Activated T-cell treated with anti-CD3 and anti-CD28 coated beads, Interleukin-2, amount 50 U/mL, for 4 hours (primary cell): ENCODE measurements at regions not wholly inside any gene's neighbourhood (a gene's known extent, or its start where the extent isn't known, plus 50 kb on each side); places are given as distances from the start of the nearest gene placed in this dataset.

ENCODE experiments used
- ATAC-seq, 2 donors: fragments of 200-7000 bp; cut with Tn5 transposase; one replicate each; pipeline ENCODE4 v1.10.0; 2021
- DNase-seq: peaks from one replicate; pipeline ENCODE4 v3.0.0-alpha.2; 2020
- H3K27me3 Mint-ChIP-seq: one replicate; pipeline ENCODE4 v1.8.0; 2021; ENCODE audit warnings: low read depth, mixed read lengths
- H3K36me3 Mint-ChIP-seq: one replicate; pipeline ENCODE4 v1.8.0; 2022; ENCODE audit warnings: mixed read lengths; ENCODE audit not compliant: insufficient read depth
- H3K4me1 Mint-ChIP-seq: one replicate; pipeline ENCODE4 v1.8.0; 2021; ENCODE audit warnings: low read depth, mixed read lengths
- H3K4me3 Mint-ChIP-seq: one replicate; pipeline ENCODE4 v1.8.0; 2021; ENCODE audit warnings: mild to moderate bottlenecking, moderate library complexity, mixed read lengths
- H3K9me3 Mint-ChIP-seq: one replicate; pipeline ENCODE4 v1.8.0; 2021; ENCODE audit warnings: mixed read lengths

- no peaks in the 10 kb centered on the region for H3K4me1 Mint-ChIP-seq
- no peaks in the 10 kb centered on the region for H3K27me3 Mint-ChIP-seq
- no peak overlapping the region for H3K4me3 Mint-ChIP-seq
- no peaks in the 10 kb centered on the region for H3K9me3 Mint-ChIP-seq
- no peak for DNase-seq
- no peaks in the 10 kb centered on the region for H3K36me3 Mint-ChIP-seq
- ATAC-seq = no peak
These were observed 729.1 kb downstream of the TNS3 start for GRCh38 chr7:46852795-46853194.

DNA sequence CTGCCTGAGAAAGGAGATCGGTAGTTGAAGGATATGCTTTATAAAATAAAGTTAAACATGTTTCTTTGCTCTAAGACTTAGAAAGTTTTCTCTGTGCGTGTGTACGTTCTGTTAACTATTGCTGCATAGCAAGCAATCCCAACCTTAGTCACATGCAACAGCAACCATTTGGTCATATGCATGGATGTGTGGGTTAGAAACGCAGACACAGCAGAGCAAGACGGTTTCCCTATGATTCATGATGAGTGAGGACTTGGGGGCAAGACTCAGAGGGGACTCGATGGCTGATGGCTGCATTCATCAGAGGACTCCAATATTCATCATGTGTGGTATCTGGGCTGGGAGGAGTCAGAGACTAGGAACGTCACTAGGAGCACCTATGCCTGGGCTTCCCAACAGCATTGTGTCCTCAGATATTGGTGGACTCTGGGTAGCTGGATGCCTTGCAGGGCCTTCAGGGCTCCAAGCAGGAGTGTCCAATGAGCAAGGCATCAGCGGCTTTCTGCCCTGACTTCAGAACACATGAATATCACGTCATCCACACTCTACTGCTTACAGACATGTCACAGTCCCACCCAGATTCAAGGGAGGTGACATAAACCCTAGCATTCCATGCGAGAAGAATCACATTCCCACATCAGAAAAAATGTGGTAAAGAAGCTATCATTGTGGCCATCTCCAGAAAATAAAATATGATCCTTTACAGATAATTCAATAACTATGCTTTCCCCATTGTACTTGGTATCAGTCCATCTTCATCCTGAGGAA, 731.2 kb downstream of the TNS3 start:
- H3K27me3 Mint-ChIP-seq = no peaks in the 10 kb centered on the region
- H3K4me1 Mint-ChIP-seq = no peaks in the 10 kb centered on the region

DNA sequence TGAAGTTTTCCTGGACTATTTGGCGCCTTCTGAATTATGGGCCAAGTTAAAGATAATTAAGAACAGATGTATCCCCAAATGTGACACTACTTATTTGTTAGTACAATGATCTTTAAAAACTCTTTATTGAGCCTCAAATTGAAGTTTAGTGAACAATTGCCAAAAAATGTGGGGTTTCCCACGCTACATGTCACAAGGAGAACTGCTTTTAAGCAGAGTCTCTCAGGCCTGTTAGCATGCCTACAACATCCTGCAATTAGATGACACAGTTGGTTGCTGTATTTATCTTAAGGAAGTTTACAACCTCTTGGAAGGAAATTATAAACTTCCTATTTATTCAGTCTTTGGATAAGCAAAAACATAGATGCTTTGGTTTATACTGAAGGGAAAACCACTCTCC, 733.0 kb downstream of the TNS3 start:
- H3K36me3 Mint-ChIP-seq = no peaks in the 10 kb centered on the region
- no peaks in the 10 kb centered on the region for H3K4me1 Mint-ChIP-seq
- no peak for DNase-seq
- H3K27me3 Mint-ChIP-seq = no peaks in the 10 kb centered on the region
- peaks cover 5% of the 10 kb centered on the region for H3K9me3 Mint-ChIP-seq
- no peak for ATAC-seq
- H3K4me3 Mint-ChIP-seq = no peak overlapping the region

More for the DNA sequence above, 731.2 kb downstream of the TNS3 start:
- Mint-ChIP-seq H3K36me3 (no peaks in the 10 kb centered on the region), H3K9me3 (peaks cover 2% of the 10 kb centered on the region), H3K4me3 (no peak overlapping the region)
- ATAC-seq (no peak), DNase-seq (no peak)

GRCh38 chr7:46848311-46848710, 733.6 kb downstream of the TNS3 start:
- H3K4me3 Mint-ChIP-seq = no peak overlapping the region
- H3K9me3 Mint-ChIP-seq = peaks cover 5% of the 10 kb centered on the region
- ATAC-seq = no peak
- no peaks in the 10 kb centered on the region for H3K4me1 Mint-ChIP-seq
- H3K27me3 Mint-ChIP-seq = no peaks in the 10 kb centered on the region
- DNase-seq = no peak
- no peaks in the 10 kb centered on the region for H3K36me3 Mint-ChIP-seq

DNA sequence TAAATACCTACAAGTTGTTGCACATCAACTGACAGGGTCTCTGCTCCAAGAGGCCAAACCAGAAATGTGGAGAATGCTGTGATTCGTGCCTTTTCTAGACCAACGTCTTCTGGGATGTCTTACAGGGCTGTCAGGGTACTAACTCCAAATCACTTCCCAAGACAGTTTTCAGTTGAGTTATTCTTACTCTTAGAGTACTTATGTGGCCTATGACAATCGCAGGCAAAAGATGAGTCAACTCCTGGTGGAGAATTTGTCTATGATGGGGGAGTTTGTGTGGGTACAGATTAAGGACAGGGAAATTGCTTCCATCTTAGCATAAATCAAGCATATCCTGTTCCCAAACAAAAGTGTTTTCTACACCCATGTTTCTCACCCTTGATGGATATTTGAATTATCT, 734.8 kb downstream of the TNS3 start:
- ATAC-seq (no peak), DNase-seq (no peak)
- no peaks in the 10 kb centered on the region for H3K27me3 Mint-ChIP-seq
- H3K36me3 Mint-ChIP-seq = no peaks in the 10 kb centered on the region
- H3K9me3 Mint-ChIP-seq = peaks cover 5% of the 10 kb centered on the region
- H3K4me1 Mint-ChIP-seq = no peaks in the 10 kb centered on the region
- no peak overlapping the region for H3K4me3 Mint-ChIP-seq

- Mint-ChIP-seq H3K4me1 (no peaks in the 10 kb centered on the region), H3K4me3 (no peak overlapping the region), H3K36me3 (no peaks in the 10 kb centered on the region), H3K27me3 (no peaks in the 10 kb centered on the region), H3K9me3 (peaks cover 9% of the 10 kb centered on the region)
- no peak for ATAC-seq
- no peak for DNase-seq
These were observed 737.4 kb downstream of the TNS3 start for GRCh38 chr7:46844486-46844885.

- no peak for ATAC-seq
- no peaks in the 10 kb centered on the region for H3K27me3 Mint-ChIP-seq
- peaks cover 10% of the 10 kb centered on the region for H3K9me3 Mint-ChIP-seq
- H3K36me3 Mint-ChIP-seq = no peaks in the 10 kb centered on the region
- no peak for DNase-seq
- no peaks in the 10 kb centered on the region for H3K4me1 Mint-ChIP-seq
- H3K4me3 Mint-ChIP-seq = no peak overlapping the region
These were observed 740.7 kb downstream of the TNS3 start for GRCh38 chr7:46841248-46841647.

DNA sequence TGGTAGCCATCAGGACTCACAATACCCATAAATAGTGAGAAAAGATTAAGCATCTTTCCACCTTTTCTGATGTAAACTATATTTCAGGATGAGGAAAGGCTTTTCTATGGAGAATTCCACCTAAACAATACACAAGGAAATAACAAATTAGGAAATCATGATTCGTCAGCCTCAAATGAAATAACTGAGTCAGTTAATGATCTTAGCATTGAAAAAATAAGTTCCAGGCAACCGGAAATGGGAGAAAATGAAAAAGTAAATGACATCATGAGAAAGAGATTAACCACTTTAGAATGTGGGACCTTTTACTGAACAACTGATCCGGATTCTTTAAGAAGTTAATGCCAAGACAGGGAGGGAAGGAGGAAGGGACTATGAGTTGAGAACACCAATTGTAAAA, 742.3 kb downstream of the TNS3 start:
- H3K27me3 Mint-ChIP-seq = no peaks in the 10 kb centered on the region
- no peaks in the 10 kb centered on the region for H3K36me3 Mint-ChIP-seq
- DNase-seq = no peak
- peaks cover 7% of the 10 kb centered on the region for H3K9me3 Mint-ChIP-seq
- ATAC-seq = no peak
- H3K4me1 Mint-ChIP-seq = no peaks in the 10 kb centered on the region
- H3K4me3 Mint-ChIP-seq = no peak overlapping the region

- Mint-ChIP-seq H3K4me1 (no peaks in the 10 kb centered on the region), H3K4me3 (no peak overlapping the region), H3K9me3 (peaks cover 7% of the 10 kb centered on the region), H3K27me3 (no peaks in the 10 kb centered on the region), H3K36me3 (no peaks in the 10 kb centered on the region)
- ATAC-seq (no peak), DNase-seq (no peak)
These were observed 743.4 kb downstream of the TNS3 start for GRCh38 chr7:46838463-46838862.

DNA sequence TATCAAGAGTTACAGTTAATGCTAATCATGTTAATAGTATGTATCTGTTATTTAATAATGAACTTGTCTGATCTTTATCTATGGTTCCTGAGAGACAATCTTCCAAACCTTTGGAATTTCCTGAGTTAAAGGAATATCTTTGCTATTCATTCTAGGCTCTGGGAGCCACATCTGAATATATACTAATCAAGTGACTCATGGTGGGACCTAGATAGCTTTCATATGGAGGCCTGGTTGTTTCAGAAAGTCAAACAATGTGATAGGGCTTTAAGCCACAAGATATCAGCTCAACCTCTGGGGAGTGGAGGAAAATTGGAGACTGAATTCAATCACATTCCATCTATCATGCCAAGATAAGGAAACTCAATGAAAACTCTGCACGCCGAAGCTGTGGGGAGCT, 746.4 kb downstream of the TNS3 start:
- H3K4me3 Mint-ChIP-seq = no peak overlapping the region
- DNase-seq (no peak), ATAC-seq (no peak)
- H3K27me3 Mint-ChIP-seq = no peaks in the 10 kb centered on the region
- peaks cover 7% of the 10 kb centered on the region for H3K9me3 Mint-ChIP-seq
- H3K4me1 Mint-ChIP-seq = no peaks in the 10 kb centered on the region
- no peaks in the 10 kb centered on the region for H3K36me3 Mint-ChIP-seq

DNA sequence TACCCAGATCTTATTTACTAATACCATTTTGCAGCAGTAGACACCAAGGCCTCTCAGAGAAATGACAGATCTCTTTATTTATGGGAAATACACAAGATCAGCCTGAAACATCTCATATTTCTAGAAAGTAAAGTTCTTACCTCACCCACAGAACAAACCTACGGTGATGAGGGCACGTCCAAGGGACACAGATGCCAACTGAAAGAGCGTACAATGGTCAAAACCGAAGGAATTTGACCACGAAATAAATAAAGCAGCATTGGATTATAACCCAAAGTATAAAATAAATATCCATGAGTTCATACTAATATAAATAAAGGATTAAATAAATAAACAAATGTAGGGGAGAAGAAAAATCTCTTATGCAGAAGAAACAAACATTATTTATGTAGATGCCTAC, 747.0 kb downstream of the TNS3 start:
- peaks cover 9% of the 10 kb centered on the region for H3K9me3 Mint-ChIP-seq
- no peaks in the 10 kb centered on the region for H3K36me3 Mint-ChIP-seq
- no peak overlapping the region for H3K4me3 Mint-ChIP-seq
- H3K27me3 Mint-ChIP-seq = no peaks in the 10 kb centered on the region
- H3K4me1 Mint-ChIP-seq = no peaks in the 10 kb centered on the region
- ATAC-seq = no peak
- no peak for DNase-seq

GRCh38 chr7:46833197-46833596, 748.7 kb downstream of the TNS3 start:
- no peaks in the 10 kb centered on the region for H3K4me1 Mint-ChIP-seq
- peaks cover 10% of the 10 kb centered on the region for H3K9me3 Mint-ChIP-seq
- ATAC-seq (no peak), DNase-seq (no peak)
- H3K4me3 Mint-ChIP-seq = no peak overlapping the region
- no peaks in the 10 kb centered on the region for H3K36me3 Mint-ChIP-seq
- H3K27me3 Mint-ChIP-seq = no peaks in the 10 kb centered on the region

DNA sequence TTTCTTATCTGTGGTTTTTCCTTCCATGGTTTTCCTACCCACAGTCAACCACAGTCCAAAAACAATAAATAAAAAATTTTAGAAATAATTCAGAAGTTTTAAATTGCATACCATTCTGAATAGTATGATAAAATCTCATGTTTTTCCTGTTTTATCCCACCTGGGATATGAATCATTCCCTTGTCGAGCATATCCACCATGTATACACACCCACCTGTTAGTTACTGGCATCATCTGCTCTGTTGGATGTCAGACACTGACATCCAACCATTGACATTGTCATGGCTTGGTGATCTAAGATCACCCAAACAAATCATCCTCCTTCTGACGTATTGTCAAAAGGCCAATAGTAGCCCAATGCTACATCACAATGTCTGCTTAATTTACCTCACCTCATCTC, 749.8 kb downstream of the TNS3 start:
- Mint-ChIP-seq H3K9me3 (peaks cover 11% of the 10 kb centered on the region), H3K4me1 (no peaks in the 10 kb centered on the region), H3K27me3 (no peaks in the 10 kb centered on the region), H3K36me3 (no peaks in the 10 kb centered on the region), H3K4me3 (no peak overlapping the region)
- ATAC-seq (no peak), DNase-seq (no peak)

DNA sequence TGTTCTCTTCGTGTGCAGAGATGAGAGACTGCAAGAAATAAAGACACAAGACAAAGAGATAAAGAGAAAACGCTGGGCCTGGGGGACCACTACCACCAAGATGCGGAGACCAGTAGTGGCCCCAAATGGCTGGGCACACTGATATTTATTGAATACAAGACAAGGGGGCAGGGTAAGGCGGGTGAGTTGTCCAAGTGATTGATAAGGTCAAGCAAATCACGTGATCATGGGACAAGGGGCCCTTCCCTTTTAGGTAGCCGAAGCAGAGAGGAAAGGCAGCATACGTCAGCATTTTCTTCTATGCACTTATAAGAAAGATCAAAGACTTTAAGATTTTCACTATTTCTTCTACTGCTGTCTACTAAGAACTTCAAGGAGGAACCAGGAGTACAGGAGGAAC, 762.1 kb downstream of the TNS3 start:
- Mint-ChIP-seq H3K4me3 (no peak overlapping the region), H3K9me3 (peaks cover 10% of the 10 kb centered on the region)
- ATAC-seq = no peak

GRCh38 chr7:46814516-46815250, 767.2 kb downstream of the TNS3 start:
- H3K9me3 Mint-ChIP-seq = peaks cover 6% of the 10 kb centered on the region
- no peaks in the 10 kb centered on the region for H3K36me3 Mint-ChIP-seq
- ATAC-seq (no peak), DNase-seq (no peak)
- H3K4me1 Mint-ChIP-seq = no peaks in the 10 kb centered on the region
- H3K27me3 Mint-ChIP-seq = no peaks in the 10 kb centered on the region
- H3K4me3 Mint-ChIP-seq = no peak overlapping the region

More for the DNA sequence above, 762.1 kb downstream of the TNS3 start:
- Mint-ChIP-seq H3K27me3 (no peaks in the 10 kb centered on the region), H3K4me1 (no peaks in the 10 kb centered on the region), H3K36me3 (no peaks in the 10 kb centered on the region)
- no peak for DNase-seq
